ENCODE measurements at regions not wholly inside any gene's neighbourhood (a gene's known extent, or its start where the extent isn't known, plus 50 kb on each side); places are given as distances from the start of the nearest gene placed in this dataset.

- TF ChIP-seq CTCF (IDR thresholded peaks at IDR 0.05; ENCODE audit: poor library complexity): no peak
- TF ChIP-seq EZH2 (IDR thresholded peaks at IDR 0.05; ENCODE audit: borderline replicate concordance): no peak
Observed at GRCh38 chr1:118442214-118442613, 257.2 kb upstream of the SPAG17 start.

Measured in hepatocyte (in vitro differentiated cells).